T follicular helper cell (primary cell): ENCODE measurements at regions not wholly inside any gene's neighbourhood (a gene's known extent, or its start where the extent isn't known, plus 50 kb on each side); places are given as distances from the start of the nearest gene placed in this dataset.
"Not testable (repeated sequence)": the region's sequence is repeated elsewhere in the genome, so short reads cannot be mapped to it uniquely, and the experiment has no call there.

ENCODE experiments used
- DNase-seq: peaks from one replicate; pipeline ENCODE4 v3.0.0-alpha.2; 2020; ENCODE audit warnings: low read depth

DNA sequence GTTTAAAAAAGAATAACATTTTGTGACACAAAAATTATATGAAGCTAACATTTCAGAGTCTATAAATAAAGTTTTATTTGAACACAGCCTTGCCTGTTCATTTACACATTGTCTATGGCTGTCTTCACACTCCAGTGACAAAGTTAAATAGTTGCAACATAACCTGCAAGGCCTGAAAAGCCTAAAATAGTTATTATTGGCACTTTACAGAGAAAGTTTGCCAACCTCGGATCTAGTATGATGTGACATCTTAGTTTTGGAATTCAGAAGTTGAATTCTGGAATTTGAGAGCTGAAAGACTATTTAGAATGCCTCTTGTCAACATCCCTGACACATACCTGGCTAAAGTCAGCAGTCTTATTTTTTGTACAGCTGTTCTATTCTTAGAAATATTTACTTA lies 68.3 kb downstream of the DYRK2 start:
- no peak for DNase-seq

DNA sequence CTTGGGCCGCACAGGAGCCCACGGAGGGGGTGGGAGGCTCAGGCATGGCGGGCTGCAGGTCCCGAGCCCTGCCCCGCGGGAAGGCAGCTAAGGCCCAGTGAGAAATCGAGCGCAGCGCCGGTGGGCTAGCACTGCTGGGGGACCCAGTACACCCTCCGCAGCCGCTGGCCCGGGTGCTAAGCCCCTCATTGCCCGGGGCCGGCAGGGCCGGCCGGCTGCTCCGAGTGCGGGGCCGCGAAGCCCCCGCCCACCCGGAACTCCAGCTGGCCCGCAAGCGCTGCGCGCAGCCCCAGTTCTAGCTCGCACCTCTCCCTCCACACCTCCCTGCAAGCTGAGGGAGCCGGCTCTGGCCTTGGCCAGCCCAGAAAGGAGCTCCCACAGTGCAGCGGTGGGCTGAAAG lies 70.8 kb downstream of the DYRK2 start:
- DNase-seq = not testable (repeated sequence)

DNA sequence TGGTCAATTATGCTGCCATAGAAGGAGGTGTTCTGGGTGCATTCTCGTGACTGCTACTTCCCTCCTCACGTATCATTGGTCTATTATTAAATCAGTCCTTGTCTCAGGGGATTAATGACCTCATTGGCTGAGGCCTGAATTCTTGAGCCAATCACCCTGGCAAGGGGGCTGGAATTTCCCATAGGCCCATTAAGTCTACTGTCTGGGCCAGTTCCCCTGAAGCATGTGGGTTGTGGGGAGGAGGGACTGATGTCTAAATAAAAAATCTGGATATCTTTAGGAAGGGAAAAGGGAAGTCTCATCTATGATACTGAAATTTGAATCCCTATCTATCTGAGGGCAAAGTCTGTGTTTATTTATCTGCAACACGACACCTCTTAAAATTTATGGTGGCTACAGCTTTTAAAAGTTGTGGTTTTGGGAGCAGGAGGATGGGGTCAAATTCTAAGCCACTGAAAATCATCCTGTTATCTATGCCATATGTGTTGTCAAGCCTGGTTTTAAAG lies 71.9 kb downstream of the DYRK2 start:
- no peak for DNase-seq

DNA sequence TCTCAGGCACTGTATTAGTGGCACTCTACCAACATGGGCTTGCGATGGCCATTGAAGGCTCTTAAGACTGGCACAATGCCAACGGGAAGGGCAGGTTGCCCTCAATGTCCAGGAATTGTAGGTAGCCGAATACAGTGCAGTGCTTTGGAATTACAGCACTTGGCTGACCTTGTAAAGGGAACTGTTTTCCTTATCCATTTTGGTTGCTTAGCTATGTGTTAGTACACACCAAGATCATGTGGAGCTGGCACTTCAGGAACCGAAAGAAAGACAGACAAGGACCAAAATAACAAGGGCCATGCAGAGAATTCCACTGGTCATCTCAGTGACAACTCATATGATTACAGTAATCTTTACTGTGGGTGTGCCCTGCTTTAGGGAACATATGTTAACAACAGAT lies 72.7 kb downstream of the DYRK2 start:
- no peak for DNase-seq

DNA sequence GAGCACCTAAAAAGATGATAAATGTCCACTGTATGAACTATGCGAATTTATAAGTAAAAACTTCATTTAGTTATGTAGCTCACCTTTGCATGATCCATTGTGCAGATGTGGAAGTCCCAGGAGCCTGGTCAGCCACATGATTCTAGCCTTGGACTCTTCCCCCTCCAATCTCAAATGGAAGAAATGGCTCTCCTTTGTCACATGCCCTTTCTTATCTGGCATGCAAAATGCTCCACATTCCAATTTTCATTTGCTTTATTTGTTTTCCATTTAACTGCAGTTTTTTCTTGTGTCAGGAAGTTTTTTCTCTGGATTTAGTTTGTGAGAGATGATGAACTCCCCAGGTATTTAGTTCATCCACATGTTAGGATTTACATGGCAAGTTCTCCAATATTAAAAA lies 73.8 kb downstream of the DYRK2 start:
- DNase-seq = no peak

- DNase-seq = no peak
These were observed 78.3 kb downstream of the DYRK2 start for GRCh38 chr12:67726868-67727267.

GRCh38 chr12:67727702-67728666 lies 79.4 kb downstream of the DYRK2 start:
- DNase-seq = no peak

DNA sequence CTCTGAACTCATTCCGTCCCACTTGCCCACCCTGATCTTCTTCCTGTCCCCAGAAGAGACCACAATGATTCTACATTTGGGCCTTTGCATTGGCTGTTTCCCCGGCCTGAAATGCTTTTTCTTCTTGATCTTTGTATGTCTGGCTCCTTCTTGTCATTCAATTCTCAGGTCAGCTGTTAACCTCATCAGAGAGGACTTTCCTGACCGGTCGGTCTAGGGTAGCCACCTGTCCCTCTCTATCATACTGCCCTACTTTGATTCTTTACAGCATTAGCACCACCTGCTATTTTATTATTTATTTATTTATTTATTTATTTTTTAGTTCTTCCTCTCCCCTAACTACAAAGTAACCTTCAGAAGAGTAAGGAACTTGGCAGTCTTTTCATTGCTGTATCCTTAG lies 84.3 kb downstream of the DYRK2 start:
- no peak for DNase-seq

- DNase-seq = no peak
These were observed 87.3 kb downstream of the DYRK2 start for GRCh38 chr12:67735868-67736267.

DNA sequence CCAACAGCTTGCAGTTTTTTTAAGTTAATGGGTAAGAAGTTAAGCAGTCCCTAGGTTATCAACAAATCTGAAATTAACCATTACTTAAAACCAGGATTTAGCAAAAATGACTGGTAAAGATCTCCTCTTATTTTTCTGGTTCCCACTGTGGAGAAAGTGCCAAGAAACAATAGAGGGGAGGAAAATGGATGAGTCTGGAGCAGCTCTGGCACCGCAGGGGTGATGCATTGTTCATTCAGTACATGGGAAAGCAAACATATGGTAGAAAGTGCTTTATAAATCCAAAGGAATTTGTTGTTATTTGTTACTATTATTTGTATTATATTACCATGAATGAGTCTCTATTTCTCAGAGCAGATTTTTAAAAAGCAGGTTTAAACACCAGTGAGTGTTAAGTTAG lies 92.2 kb downstream of the DYRK2 start:
- DNase-seq = no peak

DNA sequence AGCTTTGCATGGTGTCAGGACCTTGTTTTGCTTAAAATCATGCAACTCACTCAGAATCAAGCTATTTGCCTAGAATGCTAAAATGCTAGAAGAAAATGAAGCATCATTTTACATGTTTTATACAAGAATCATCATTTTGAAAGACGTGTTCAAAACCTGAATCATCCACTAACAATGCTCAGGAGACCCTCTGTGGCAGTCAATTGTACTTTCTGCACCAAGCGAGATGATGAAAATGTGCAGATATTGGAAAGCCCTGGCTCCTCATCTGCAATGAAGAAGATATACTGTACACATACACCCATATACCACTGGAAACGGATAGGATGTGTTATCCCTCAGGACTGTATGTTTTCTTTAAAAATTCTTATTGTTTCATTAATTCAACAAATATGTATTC lies 92.7 kb downstream of the DYRK2 start:
- DNase-seq = no peak

DNA sequence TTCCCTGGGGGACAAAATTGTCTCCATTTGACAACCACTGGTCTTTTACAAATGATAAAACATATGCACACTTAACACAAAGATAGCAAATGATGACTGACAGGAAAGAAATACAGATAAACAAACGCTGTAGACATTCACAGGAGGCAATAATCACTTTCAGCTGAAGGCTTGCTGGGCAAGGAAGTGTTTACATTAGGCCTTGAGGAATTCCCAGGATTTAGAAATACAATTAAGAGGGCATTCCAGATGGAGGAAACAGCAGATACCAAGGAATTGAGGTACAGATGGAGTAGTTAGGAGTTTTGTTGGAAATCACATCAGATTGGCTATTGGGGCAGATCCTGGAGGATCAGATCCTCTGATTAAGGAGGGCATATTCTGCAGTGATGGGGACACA lies 93.9 kb downstream of the DYRK2 start:
- DNase-seq = no peak

GRCh38 chr12:67747869-67748742 lies 99.6 kb downstream of the DYRK2 start:
- DNase-seq = no peak

DNA sequence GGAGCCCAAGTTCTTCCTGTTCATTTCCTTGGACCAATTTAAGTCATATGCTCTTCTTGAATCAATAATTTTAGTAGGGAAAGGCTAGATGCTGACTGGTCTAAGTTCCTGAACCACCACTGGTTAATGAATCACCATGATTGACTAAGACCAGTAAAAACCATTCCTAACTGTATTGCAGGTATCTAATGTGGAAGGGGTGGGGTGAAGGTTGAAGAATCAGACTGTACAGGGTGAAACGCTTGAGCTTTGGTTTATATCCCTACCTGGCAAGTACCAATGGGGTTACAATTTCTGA lies 100.1 kb downstream of the DYRK2 start:
- no peak for DNase-seq

DNA sequence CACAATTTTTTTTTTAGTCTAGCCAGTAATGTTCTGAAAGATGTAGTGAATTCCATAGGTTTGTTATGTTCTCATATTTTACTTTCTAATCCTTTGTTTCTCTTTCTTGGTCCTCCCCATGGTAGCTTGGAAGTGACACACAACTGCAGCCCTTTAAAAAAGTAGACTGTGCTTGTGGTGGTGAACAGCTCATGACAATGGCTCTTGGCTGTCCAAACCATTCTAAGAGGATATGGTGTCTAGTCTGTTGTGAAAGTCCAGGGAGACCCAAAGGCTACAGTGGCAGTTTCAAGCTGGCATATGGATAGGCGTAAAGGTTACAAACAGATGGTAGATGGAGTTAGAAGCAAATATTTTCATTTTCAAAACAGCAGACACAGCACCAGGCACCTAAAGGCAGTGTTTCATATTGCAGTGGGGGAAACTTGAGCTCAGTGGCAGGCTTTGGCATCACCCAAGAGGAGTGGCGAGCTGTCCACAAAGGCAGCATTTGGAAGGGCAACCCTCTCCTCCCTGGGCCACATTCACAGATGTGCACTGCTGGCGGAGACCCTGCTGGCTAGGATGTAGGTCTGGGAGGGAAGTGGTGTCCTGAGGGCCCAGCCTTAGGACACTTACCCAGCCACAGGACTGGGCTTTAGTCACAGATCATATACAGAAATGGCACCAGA lies 102.1 kb downstream of the DYRK2 start:
- no peak for DNase-seq

DNA sequence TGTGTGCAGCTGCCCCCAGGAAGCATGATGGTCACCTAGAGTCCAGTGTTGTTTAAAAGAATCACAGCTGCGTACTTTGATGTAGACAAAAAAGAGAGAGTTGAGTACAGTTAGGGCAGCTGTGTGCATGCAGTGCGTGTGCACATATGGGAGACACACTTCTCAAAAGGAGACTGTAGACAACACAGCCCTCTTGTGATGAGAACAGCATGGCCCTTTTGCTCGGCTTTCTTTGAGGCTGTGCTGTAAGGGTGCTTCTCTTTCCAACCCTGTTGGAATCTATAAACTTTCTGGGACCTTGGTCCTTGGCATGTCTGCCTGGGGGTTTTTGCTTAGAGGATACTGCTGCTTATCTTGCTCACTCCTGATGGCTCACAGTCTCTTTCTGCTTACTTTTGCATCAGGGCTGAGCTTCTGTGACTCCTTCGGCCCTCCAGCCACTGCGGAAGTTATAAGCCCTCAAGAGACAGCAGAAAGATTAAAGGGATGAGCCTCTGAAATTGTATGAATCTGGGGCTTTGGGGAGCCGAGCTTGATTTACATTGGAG lies 102.9 kb downstream of the DYRK2 start:
- DNase-seq = no peak

DNA sequence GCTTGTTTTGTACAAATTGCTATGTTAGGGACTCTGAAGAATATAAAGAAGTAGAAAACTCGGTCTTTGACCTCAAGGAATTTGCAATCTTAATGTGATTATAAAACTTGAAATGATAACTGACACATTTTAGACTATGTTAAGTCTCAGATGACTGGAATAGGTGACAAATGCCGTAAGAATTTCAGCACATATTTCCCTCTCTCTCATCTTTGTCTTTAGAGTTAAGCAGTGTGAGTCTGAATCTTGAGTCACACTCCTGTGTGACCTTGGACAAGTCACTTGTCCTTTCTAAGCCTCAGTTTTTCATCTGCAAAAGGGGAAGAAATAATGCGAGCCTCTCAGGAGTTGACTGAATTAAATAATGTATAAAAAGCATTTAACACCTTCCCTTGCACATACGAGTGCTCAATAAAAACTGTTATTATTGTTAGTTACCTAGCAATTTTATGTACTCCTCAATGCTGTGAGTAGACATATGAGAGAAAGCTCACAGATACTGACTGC lies 103.7 kb downstream of the DYRK2 start:
- DNase-seq = no peak

DNA sequence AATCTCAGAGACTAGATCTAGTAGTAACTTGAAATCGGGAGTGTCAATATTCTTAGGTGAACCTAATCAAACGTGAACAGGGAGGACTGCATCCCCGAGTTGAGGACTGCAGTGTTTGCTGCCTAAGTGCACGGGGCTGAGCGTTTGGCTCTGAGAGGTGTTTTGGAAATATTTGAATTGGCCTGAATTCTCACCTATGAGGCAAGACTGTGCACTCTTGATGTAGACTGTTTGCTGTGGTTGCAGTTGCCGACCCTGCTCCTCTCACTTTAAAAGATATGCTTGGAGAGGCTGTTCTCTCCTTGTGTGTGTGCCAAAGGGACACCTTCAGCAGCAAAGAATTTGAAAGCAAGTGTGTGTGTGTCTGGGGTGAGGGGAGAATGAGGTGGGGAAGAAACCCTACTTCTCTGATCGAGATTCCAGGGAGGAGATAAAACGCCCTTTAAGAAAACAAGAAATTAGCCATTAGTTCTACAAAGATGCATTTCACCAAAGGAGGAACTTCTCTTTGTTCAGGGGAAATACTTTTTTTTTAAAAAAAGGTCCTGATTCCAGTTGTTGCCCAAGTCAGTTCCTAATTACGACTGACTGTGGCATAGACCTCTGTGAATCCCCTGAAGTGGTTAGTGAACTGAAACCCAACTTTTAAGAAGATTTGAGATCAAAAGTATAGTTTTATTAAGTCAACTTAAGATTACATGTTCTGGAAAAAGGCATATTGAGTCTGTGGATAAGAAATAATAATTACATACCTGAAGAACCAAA lies 106.6 kb downstream of the DYRK2 start:
- DNase-seq = no peak

GRCh38 chr12:67757651-67758050 lies 109.1 kb downstream of the DYRK2 start:
- DNase-seq = no peak

- DNase-seq = no peak
These were observed 109.6 kb downstream of the DYRK2 start for GRCh38 chr12:67758119-67758518.

GRCh38 chr12:67758521-67758920 lies 110.0 kb downstream of the DYRK2 start:
- DNase-seq = no peak
